ENCODE measurements at regions not wholly inside any gene's neighbourhood (a gene's known extent, or its start where the extent isn't known, plus 50 kb on each side); places are given as distances from the start of the nearest gene placed in this dataset.

- Mint-ChIP-seq H3K4me1 (no peaks in the 10 kb centered on the region), H3K9me3 (ENCODE audit: insufficient read depth) (peaks cover 11% of the 10 kb centered on the region), H3K27ac (no peak overlapping the region), H3K27me3 (no peaks in the 10 kb centered on the region), H3K4me3 (no peak overlapping the region)
- no peak for TF ChIP-seq EZH2 (IDR thresholded peaks at IDR 0.05; ENCODE audit: borderline replicate concordance, insufficient read depth, low read depth, low read length, poor library complexity, severe bottlenecking)
- TF ChIP-seq CTCF (IDR thresholded peaks at IDR 0.05), result no peak
- no peaks in the 10 kb centered on the region for H3K4me1 ChIP-seq (ENCODE audit: control insufficient read depth in 2 of 2, insufficient read depth in 2 of 2, low read length in 2 of 2)
- intact Hi-C loops (cut with micrococcal nuclease), result no loop called here
- H3K9ac ChIP-seq (ENCODE audit: low read length), result no peak overlapping the region
- ChIA-PET CTCF (no interaction called here), POLR2A (no interaction called here)
- H3K9me3 ChIP-seq (ENCODE audit: control extremely low read depth in 1 of 3, control insufficient read depth in 2 of 3, insufficient read depth in 1 of 3, low read length in 2 of 3), result peaks cover 2 to 11% (median 6%) of the 10 kb centered on the region in 3 donors
- H2AFZ ChIP-seq (ENCODE audit: insufficient read depth, low read depth, low read length, poor library complexity, severe bottlenecking), result no peak overlapping the region
- no peak overlapping the region for H3K4me3 ChIP-seq (ENCODE audit: control extremely low read depth in 1 of 5, extremely low read depth in 1 of 5, insufficient read depth in 1 of 5, low read depth in 2 of 5, low read length in 4 of 5)
- H3K27ac ChIP-seq (ENCODE audit: low read length in 2 of 2), result no peak overlapping the region
- no peaks in the 10 kb centered on the region for H4K20me1 ChIP-seq (ENCODE audit: control insufficient read depth, insufficient read depth, low read length, poor library complexity, severe bottlenecking)
- ATAC-seq (ENCODE audit: low read depth), result no peak
- H3K27me3 ChIP-seq (replicated peaks in 1 of 4; ENCODE audit: control extremely low read depth in 1 of 4, control insufficient read depth in 3 of 4, insufficient read depth in 4 of 4, low read length in 3 of 4), result no peaks in the 10 kb centered on the region
- DNase-seq, result no peak
- H3K79me2 ChIP-seq (ENCODE audit: control insufficient read depth, insufficient read depth, low read length), result no peaks in the 10 kb centered on the region
- H3K4me2 ChIP-seq (replicated peaks; ENCODE audit: low read depth, low read length, poor library complexity, severe bottlenecking), result no peak overlapping the region
- no peaks in the 10 kb centered on the region for H3K36me3 ChIP-seq (replicated peaks in 1 of 2; ENCODE audit: control extremely low read depth in 1 of 2, control insufficient read depth in 1 of 2, extremely low read depth in 1 of 2, insufficient read depth in 2 of 2, low read length in 1 of 2)
Measured at GRCh38 chr11:121814296-121814695, 301.7 kb downstream of the BLID start.

GRCh38 chr11:121810291-121810690 is 305.7 kb downstream of the BLID start:
- ATAC-seq (ENCODE audit: low read depth), result no peak

More at GRCh38 chr11:121810291-121810690, 305.7 kb downstream of the BLID start:
- H4K20me1 ChIP-seq (ENCODE audit: control insufficient read depth, insufficient read depth, low read length, poor library complexity, severe bottlenecking), result no peaks in the 10 kb centered on the region
- ChIA-PET POLR2A (no interaction called here), CTCF (no interaction called here)
- no peak overlapping the region for H3K4me3 ChIP-seq (ENCODE audit: control extremely low read depth in 1 of 5, extremely low read depth in 1 of 5, insufficient read depth in 1 of 5, low read depth in 2 of 5, low read length in 4 of 5)
- DNase-seq, result no peak
- Mint-ChIP-seq H3K9me3 (ENCODE audit: insufficient read depth) (peaks cover 11% of the 10 kb centered on the region), H3K27ac (no peak overlapping the region), H3K4me1 (no peaks in the 10 kb centered on the region), H3K4me3 (no peak overlapping the region), H3K27me3 (peaks cover 3% of the 10 kb centered on the region)
- H3K4me1 ChIP-seq (ENCODE audit: control insufficient read depth in 2 of 2, insufficient read depth in 2 of 2, low read length in 2 of 2), result no peaks in the 10 kb centered on the region
- H3K9me3 ChIP-seq (ENCODE audit: control extremely low read depth in 1 of 3, control insufficient read depth in 2 of 3, insufficient read depth in 1 of 3, low read length in 2 of 3), result peaks cover 0 to 11% (median 6%) of the 10 kb centered on the region in 3 donors
- H3K79me2 ChIP-seq (ENCODE audit: control insufficient read depth, insufficient read depth, low read length), result no peaks in the 10 kb centered on the region
- H3K27me3 ChIP-seq (replicated peaks in 1 of 4; ENCODE audit: control extremely low read depth in 1 of 4, control insufficient read depth in 3 of 4, insufficient read depth in 4 of 4, low read length in 3 of 4), result no peaks in the 10 kb centered on the region
- no peak overlapping the region for H2AFZ ChIP-seq (ENCODE audit: insufficient read depth, low read depth, low read length, poor library complexity, severe bottlenecking)
- H3K36me3 ChIP-seq (replicated peaks in 1 of 2; ENCODE audit: control extremely low read depth in 1 of 2, control insufficient read depth in 1 of 2, extremely low read depth in 1 of 2, insufficient read depth in 2 of 2, low read length in 1 of 2), result no peaks in the 10 kb centered on the region
- 86% methylated on average over 2 of the region's 4 CpGs for WGBS (ENCODE audit: insufficient coverage)
- no peak for TF ChIP-seq CTCF (IDR thresholded peaks at IDR 0.05)
- TF ChIP-seq EZH2 (IDR thresholded peaks at IDR 0.05; ENCODE audit: borderline replicate concordance, insufficient read depth, low read depth, low read length, poor library complexity, severe bottlenecking), result no peak
- H3K9ac ChIP-seq (ENCODE audit: low read length), result no peak overlapping the region
- intact Hi-C loops (cut with micrococcal nuclease), result no loop called here
- H3K4me2 ChIP-seq (replicated peaks; ENCODE audit: low read depth, low read length, poor library complexity, severe bottlenecking), result no peak overlapping the region
- no peak overlapping the region for H3K27ac ChIP-seq (ENCODE audit: low read length in 2 of 2)
